GM21717 (cell line): ENCODE measurements at regions not wholly inside any gene's neighbourhood (a gene's known extent, or its start where the extent isn't known, plus 50 kb on each side); places are given as distances from the start of the nearest gene placed in this dataset.

Source experiments
- ATAC-seq: cut with Tn5 transposase; IDR thresholded peaks from one replicate; pipeline ENCODE4 v1.9.1; 2021; ENCODE audit warnings: mild to moderate bottlenecking, moderate library complexity; ENCODE audit not compliant: unreplicated experiment

GRCh38 chr4:90007494-90008167, 113.0 kb downstream of the MMRN1 start:
- ATAC-seq = no peak

GRCh38 chr4:90012918-90013317, 114.3 kb upstream of the CCSER1 start:
- no peak for ATAC-seq

GRCh38 chr4:90024519-90024918, 102.7 kb upstream of the CCSER1 start:
- ATAC-seq = no peak

GRCh38 chr4:90025248-90025647, 101.9 kb upstream of the CCSER1 start:
- ATAC-seq = no peak

GRCh38 chr4:90027565-90027964, 99.6 kb upstream of the CCSER1 start:
- peak; percentile 93 for ATAC-seq

GRCh38 chr4:90028460-90028859, 98.7 kb upstream of the CCSER1 start:
- no peak for ATAC-seq

GRCh38 chr4:90030202-90030601, 97.0 kb upstream of the CCSER1 start:
- no peak for ATAC-seq

GRCh38 chr4:90030953-90031352, 96.2 kb upstream of the CCSER1 start:
- no peak for ATAC-seq

- ATAC-seq = no peak
Observed at GRCh38 chr4:90039122-90039521, 88.1 kb upstream of the CCSER1 start.

GRCh38 chr4:90051999-90052398, 75.2 kb upstream of the CCSER1 start:
- no peak for ATAC-seq

- ATAC-seq = no peak
Observed at GRCh38 chr4:90057091-90057490, 70.1 kb upstream of the CCSER1 start.

- ATAC-seq = no peak
Observed at GRCh38 chr4:90060039-90060438, 67.2 kb upstream of the CCSER1 start.

- ATAC-seq = no peak
Observed at GRCh38 chr4:90061881-90062280, 65.3 kb upstream of the CCSER1 start.

GRCh38 chr4:90064196-90064595, 63.0 kb upstream of the CCSER1 start:
- ATAC-seq = no peak

- ATAC-seq = no peak
Observed at GRCh38 chr4:90069151-90069550, 58.0 kb upstream of the CCSER1 start.

GRCh38 chr4:90071289-90072235, 55.6 kb upstream of the CCSER1 start:
- peak; percentile 82 for ATAC-seq

GRCh38 chr4:90074322-90074886, 52.8 kb upstream of the CCSER1 start:
- no peak for ATAC-seq
